Panc1 (cell line): ENCODE measurements at regions not wholly inside any gene's neighbourhood (a gene's known extent, or its start where the extent isn't known, plus 50 kb on each side); places are given as distances from the start of the nearest gene placed in this dataset.

Experiments
- ATAC-seq: fragments of 200-7000 bp; cut with Tn5 transposase; 2 replicates; pipeline ENCODE4 v1.9.1; 2020; ENCODE audit warnings: mild to moderate bottlenecking, moderate library complexity
- BruUV-seq: library from RNA; stranded (reverse); fragments of 400-500 nt; replicated peaks from 2 replicates; lab custom pipeline; 2021; lab: Mats Ljungman, UMichigan
- CTCF ChIA-PET: fragments of 300-600 bp; sonication (Branson Sonifier 250); formaldehyde crosslinking; loops from one replicate; lab custom pipeline; 2022; ENCODE audit warnings: antibody characterized with exemption; lab: Charles Lee
- POLR2A ChIA-PET: fragments of 300-600 bp; sonication (Branson Sonifier 250); formaldehyde crosslinking; loops from one replicate; lab custom pipeline; 2022; ENCODE audit warnings: antibody characterized with exemption; lab: Charles Lee
- DNase-seq: peaks from one replicate; pipeline ENCODE4 v3.0.0-alpha.2; 2010; ENCODE audit warnings: low read depth, low spot score
- H3K27ac ChIP-seq: 2 replicates; pipeline ENCODE4 v1.5.1; 2011; ENCODE audit warnings: mild to moderate bottlenecking, low read length, inconsistent platforms
- H3K27me3 ChIP-seq: fragments of 200-500 bp; sonication (Bioruptor generic); 2 replicates; pipeline ENCODE4 v1.6.0; 2014; ENCODE audit warnings: low read length, inconsistent platforms; ENCODE audit not compliant: control insufficient read depth, insufficient read depth
- H3K36me3 ChIP-seq: fragments of 200-500 bp; sonication (Bioruptor generic); 2 replicates; pipeline ENCODE4 v1.5.1; 2014; ENCODE audit warnings: inconsistent platforms, mild to moderate bottlenecking, low read length, moderate library complexity; ENCODE audit not compliant: control insufficient read depth, insufficient read depth
- H3K4me1 ChIP-seq: 2 replicates; pipeline ENCODE4 v1.5.1; 2011; ENCODE audit warnings: inconsistent platforms, mild to moderate bottlenecking, low read length, moderate library complexity; ENCODE audit not compliant: control insufficient read depth, insufficient read depth
- H3K4me3 ChIP-seq, 2 experiments: 2 replicates each; pipeline ENCODE4 v1.5.1; 2011 to 2012; ENCODE audit warnings: low read depth in 2 of 2, low read length in 2 of 2, mild to moderate bottlenecking in 2 of 2, inconsistent platforms in 1 of 2, moderate library complexity in 1 of 2
- H3K9me3 ChIP-seq: fragments of 200-500 bp; sonication (Bioruptor generic); 2 replicates; pipeline ENCODE4 v1.5.1; 2014; ENCODE audit warnings: low read depth, mild to moderate bottlenecking, inconsistent platforms, low read length, moderate library complexity; ENCODE audit not compliant: control insufficient read depth, insufficient read depth
- CTCF ChIP-seq: fragments of 450-650 bp; IDR thresholded peaks from 2 replicates; pipeline ENCODE4 v1.5.1; 2017; ENCODE audit warnings: mild to moderate bottlenecking
- POLR2AphosphoS5 ChIP-seq: IDR thresholded peaks from 2 replicates; pipeline ENCODE4 v1.6.1; 2012; ENCODE audit warnings: mild to moderate bottlenecking, low read depth, low read length, moderate library complexity
- SIN3A ChIP-seq: IDR thresholded peaks from 2 replicates; pipeline ENCODE4 v1.6.1; 2012; ENCODE audit warnings: low read depth, mild to moderate bottlenecking, low read length, moderate library complexity, borderline replicate concordance; ENCODE audit not compliant: insufficient read depth
- TCF7L2 ChIP-seq: IDR thresholded peaks from 2 replicates; pipeline ENCODE4 v1.6.1; 2011; ENCODE audit warnings: mild to moderate bottlenecking, low read depth, low read length, inconsistent platforms
- in situ Hi-C: cut with HindIII; loops from 2 replicates; pipeline ENCODE4 v1.10.0; 2016; ENCODE audit warnings: low sequenced_read_pairs, low pct_unique_long_range_greater_than_20kb
- intact Hi-C: fragments of 100-400 bp; cut with micrococcal nuclease; formaldehyde crosslinking; loops from one replicate; pipeline ENCODE4 v1.10.0; 2022; ENCODE audit not compliant: unreplicated experiment
- TF ChIP-seq, protein P1 (sequence below), 2 experiments: IDR thresholded peaks; 2 replicates each; pipeline ENCODE4 v1.6.1; 2011 to 2012; ENCODE audit warnings: low read depth in 2 of 2, control low read depth in 1 of 2, low read length in 1 of 2, mild to moderate bottlenecking in 1 of 2, moderate library complexity in 1 of 2; ENCODE audit not compliant: insufficient read depth in 1 of 2

DNA sequence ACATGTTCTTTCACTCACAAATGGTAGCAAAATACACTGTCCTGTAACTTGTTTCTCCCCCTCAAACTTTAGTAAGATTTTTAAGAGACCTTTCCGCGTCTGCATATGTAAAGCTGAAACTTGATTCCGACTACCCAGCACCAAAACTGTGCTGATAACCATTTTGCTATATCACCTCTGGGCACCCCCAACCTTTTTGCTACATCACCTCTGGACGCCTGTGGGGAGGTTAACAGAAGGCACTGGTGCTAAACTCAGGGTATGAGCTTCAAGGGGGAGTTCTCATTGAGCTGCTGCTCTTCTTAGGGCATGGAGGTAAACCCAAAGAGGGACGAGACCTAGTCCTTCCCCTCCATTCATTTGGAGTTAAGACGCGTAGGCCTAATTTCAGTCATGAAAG lies 67.6 kb upstream of the NFE2L3 start:
- intact Hi-C loops: no loop called here
- DNase-seq: no peak
- BruUV-seq: no TSS peak
- no peaks in the 10 kb centered on the region for H3K36me3 ChIP-seq
- ChIA-PET POLR2A (interaction anchor here (0.7 kb wide), 1 partner anchor 307 kb away, joined by 10 read pairs; no protein-coding TSS in a partner anchor), CTCF (no interaction called here)
- ATAC-seq: no peak
- H3K9me3 ChIP-seq: no peaks in the 10 kb centered on the region
- peaks cover 11% of the 10 kb centered on the region for H3K27me3 ChIP-seq
- no peak overlapping the region for H3K4me3 ChIP-seq
- no peak for TF ChIP-seq POLR2AphosphoS5
- no peak overlapping the region for H3K27ac ChIP-seq
- in situ Hi-C loops: no loop called here
- H3K4me1 ChIP-seq: no peaks in the 10 kb centered on the region

DNA sequence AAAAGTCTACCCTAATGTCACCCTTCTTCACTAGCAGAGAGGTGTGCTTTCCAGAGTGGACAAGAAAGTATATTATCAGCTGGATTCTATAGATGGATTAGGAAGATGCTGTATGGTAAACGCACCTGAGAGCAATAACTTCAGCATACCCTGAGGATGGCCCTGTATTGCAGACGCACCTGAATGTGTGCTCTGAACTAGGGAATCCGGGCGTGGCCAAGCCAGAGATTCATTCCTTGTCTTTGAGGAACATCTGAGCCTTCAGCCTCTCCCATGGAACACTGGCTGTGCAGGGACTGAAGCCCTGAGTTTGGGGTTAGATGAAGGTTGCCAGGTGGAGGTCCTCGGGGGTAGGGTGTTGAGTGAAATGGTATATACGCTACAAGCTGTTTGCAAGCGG lies 66.2 kb upstream of the NFE2L3 start:
- intact Hi-C loops (no loop called here), in situ Hi-C loops (no loop called here)
- Histone ChIP-seq H3K27me3 (peaks cover 3% of the 10 kb centered on the region; the same call in 1 of the 2 replicates), H3K27ac (no peak overlapping the region), H3K36me3 (no peaks in the 10 kb centered on the region), H3K4me1 (peaks cover 3% of the 10 kb centered on the region; the same call in 1 of the 2 replicates), H3K4me3 (no peak overlapping the region), H3K9me3 (no peaks in the 10 kb centered on the region)
- ChIA-PET POLR2A (no interaction called here), CTCF (no interaction called here)
- BruUV-seq: no TSS peak
- DNase-seq (no peak), ATAC-seq (no peak)
- no peak for TF ChIP-seq SIN3A
- TF ChIP-seq TCF7L2: no peak
- TF ChIP-seq POLR2AphosphoS5: no peak
- no peak for TF ChIP-seq CTCF
- TF ChIP-seq, protein P1, sequence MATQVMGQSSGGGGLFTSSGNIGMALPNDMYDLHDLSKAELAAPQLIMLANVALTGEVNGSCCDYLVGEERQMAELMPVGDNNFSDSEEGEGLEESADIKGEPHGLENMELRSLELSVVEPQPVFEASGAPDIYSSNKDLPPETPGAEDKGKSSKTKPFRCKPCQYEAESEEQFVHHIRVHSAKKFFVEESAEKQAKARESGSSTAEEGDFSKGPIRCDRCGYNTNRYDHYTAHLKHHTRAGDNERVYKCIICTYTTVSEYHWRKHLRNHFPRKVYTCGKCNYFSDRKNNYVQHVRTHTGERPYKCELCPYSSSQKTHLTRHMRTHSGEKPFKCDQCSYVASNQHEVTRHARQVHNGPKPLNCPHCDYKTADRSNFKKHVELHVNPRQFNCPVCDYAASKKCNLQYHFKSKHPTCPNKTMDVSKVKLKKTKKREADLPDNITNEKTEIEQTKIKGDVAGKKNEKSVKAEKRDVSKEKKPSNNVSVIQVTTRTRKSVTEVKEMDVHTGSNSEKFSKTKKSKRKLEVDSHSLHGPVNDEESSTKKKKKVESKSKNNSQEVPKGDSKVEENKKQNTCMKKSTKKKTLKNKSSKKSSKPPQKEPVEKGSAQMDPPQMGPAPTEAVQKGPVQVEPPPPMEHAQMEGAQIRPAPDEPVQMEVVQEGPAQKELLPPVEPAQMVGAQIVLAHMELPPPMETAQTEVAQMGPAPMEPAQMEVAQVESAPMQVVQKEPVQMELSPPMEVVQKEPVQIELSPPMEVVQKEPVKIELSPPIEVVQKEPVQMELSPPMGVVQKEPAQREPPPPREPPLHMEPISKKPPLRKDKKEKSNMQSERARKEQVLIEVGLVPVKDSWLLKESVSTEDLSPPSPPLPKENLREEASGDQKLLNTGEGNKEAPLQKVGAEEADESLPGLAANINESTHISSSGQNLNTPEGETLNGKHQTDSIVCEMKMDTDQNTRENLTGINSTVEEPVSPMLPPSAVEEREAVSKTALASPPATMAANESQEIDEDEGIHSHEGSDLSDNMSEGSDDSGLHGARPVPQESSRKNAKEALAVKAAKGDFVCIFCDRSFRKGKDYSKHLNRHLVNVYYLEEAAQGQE (IDR thresholded peaks at IDR 0.05; ENCODE audit: insufficient read depth in 1 of 2, low read depth in 2 of 2, low read length in 1 of 2): no peak

GRCh38 chr7:26087321-26088091 lies 64.5 kb upstream of the NFE2L3 start:
- DNase-seq: no peak
- no TSS peak for BruUV-seq
- Histone ChIP-seq H3K27ac (no peak overlapping the region), H3K27me3 (peaks cover 1% of the 10 kb centered on the region; the same call in 1 of the 2 replicates), H3K4me3 (no peak overlapping the region), H3K36me3 (no peaks in the 10 kb centered on the region), H3K4me1 (peaks cover 6% of the 10 kb centered on the region; the same call in 1 of the 2 replicates), H3K9me3 (no peaks in the 10 kb centered on the region)
- CTCF ChIA-PET: no interaction called here
- intact Hi-C loops: no loop called here
- POLR2A ChIA-PET: interaction anchor here (0.6 kb wide), 1 partner anchor 1128 kb away, joined by 6 read pairs; no protein-coding TSS in a partner anchor
- TF ChIP-seq, protein P1 (IDR thresholded peaks at IDR 0.05; ENCODE audit: insufficient read depth in 1 of 2, low read depth in 2 of 2, low read length in 1 of 2): no peak
- TF ChIP-seq CTCF: no peak
- TF ChIP-seq POLR2AphosphoS5: no peak
- no peak for TF ChIP-seq SIN3A
- TF ChIP-seq TCF7L2: no peak
- in situ Hi-C loops: no loop called here
- no peak for ATAC-seq
